RWPE2 (cell line): ENCODE measurements at regions not wholly inside any gene's neighbourhood (a gene's known extent, or its start where the extent isn't known, plus 50 kb on each side); places are given as distances from the start of the nearest gene placed in this dataset.

Experiments
- ATAC-seq: fragments of 200-7000 bp; cut with Tn5 transposase; 3 replicates; pipeline ENCODE4 v1.9.1; 2021; ENCODE audit warnings: low read depth
- DNase-seq: peaks from one replicate; pipeline ENCODE4 v3.0.0-alpha.2; 2020; ENCODE audit warnings: low spot score
- H3K27ac ChIP-seq: fragments of 450-650 bp; 2 replicates; pipeline ENCODE4 v1.5.1; 2017; ENCODE audit warnings: mild to moderate bottlenecking; ENCODE audit not compliant: poor library complexity, severe bottlenecking
- H3K27me3 ChIP-seq: fragments of 250-450 bp; sonication (Bioruptor Pico); 2 replicates; pipeline ENCODE4 v1.5.1; 2021; ENCODE audit warnings: mild to moderate bottlenecking, moderate library complexity; ENCODE audit not compliant: insufficient read depth, poor library complexity, severe bottlenecking
- H3K36me3 ChIP-seq: fragments of 250-450 bp; sonication (Bioruptor Pico); 2 replicates; pipeline ENCODE4 v1.5.1; 2020; ENCODE audit warnings: low read depth, mild to moderate bottlenecking, moderate library complexity
- H3K4me1 ChIP-seq: fragments of 250-450 bp; sonication (Bioruptor Pico); 2 replicates; pipeline ENCODE4 v1.5.1; 2021; ENCODE audit warnings: mild to moderate bottlenecking, moderate library complexity; ENCODE audit not compliant: insufficient read depth, poor library complexity, severe bottlenecking
- H3K4me3 ChIP-seq: fragments of 250-450 bp; sonication (Bioruptor Pico); 2 replicates; pipeline ENCODE4 v1.5.1; 2021; ENCODE audit warnings: mild to moderate bottlenecking, moderate library complexity; ENCODE audit not compliant: severe bottlenecking
- H3K9me3 ChIP-seq: fragments of 250-450 bp; sonication (Bioruptor Pico); 2 replicates; pipeline ENCODE4 v1.5.1; 2021; ENCODE audit warnings: mild to moderate bottlenecking, moderate library complexity; ENCODE audit not compliant: severe bottlenecking
- TF ChIP-seq, protein P1 (sequence below): fragments of 450-650 bp; IDR thresholded peaks from one replicate; pipeline ENCODE4 v1.5.1; 2017; ENCODE audit warnings: mild to moderate bottlenecking, moderate library complexity; ENCODE audit not compliant: poor library complexity, severe bottlenecking

- TF ChIP-seq, protein P1, sequence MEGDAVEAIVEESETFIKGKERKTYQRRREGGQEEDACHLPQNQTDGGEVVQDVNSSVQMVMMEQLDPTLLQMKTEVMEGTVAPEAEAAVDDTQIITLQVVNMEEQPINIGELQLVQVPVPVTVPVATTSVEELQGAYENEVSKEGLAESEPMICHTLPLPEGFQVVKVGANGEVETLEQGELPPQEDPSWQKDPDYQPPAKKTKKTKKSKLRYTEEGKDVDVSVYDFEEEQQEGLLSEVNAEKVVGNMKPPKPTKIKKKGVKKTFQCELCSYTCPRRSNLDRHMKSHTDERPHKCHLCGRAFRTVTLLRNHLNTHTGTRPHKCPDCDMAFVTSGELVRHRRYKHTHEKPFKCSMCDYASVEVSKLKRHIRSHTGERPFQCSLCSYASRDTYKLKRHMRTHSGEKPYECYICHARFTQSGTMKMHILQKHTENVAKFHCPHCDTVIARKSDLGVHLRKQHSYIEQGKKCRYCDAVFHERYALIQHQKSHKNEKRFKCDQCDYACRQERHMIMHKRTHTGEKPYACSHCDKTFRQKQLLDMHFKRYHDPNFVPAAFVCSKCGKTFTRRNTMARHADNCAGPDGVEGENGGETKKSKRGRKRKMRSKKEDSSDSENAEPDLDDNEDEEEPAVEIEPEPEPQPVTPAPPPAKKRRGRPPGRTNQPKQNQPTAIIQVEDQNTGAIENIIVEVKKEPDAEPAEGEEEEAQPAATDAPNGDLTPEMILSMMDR: no peak
- no peak for ATAC-seq
- Histone ChIP-seq H3K4me1 (no peaks in the 10 kb centered on the region), H3K4me3 (no peak overlapping the region), H3K9me3 (no peaks in the 10 kb centered on the region), H3K27ac (no peak overlapping the region), H3K27me3 (no peaks in the 10 kb centered on the region), H3K36me3 (no peaks in the 10 kb centered on the region)
- no peak for DNase-seq
Observed at GRCh38 chr4:95985051-95985450, 145.2 kb downstream of the PDHA2 start.

- H3K27ac ChIP-seq: no peak overlapping the region
- no peaks in the 10 kb centered on the region for H3K36me3 ChIP-seq
- H3K9me3 ChIP-seq: no peaks in the 10 kb centered on the region
- ATAC-seq: no peak
- TF ChIP-seq, protein P1: no peak
- no peaks in the 10 kb centered on the region for H3K4me1 ChIP-seq
- H3K27me3 ChIP-seq: no peaks in the 10 kb centered on the region
- H3K4me3 ChIP-seq: no peak overlapping the region
- DNase-seq: no peak
Observed at GRCh38 chr4:95985791-95986550, 146.1 kb downstream of the PDHA2 start.

DNA sequence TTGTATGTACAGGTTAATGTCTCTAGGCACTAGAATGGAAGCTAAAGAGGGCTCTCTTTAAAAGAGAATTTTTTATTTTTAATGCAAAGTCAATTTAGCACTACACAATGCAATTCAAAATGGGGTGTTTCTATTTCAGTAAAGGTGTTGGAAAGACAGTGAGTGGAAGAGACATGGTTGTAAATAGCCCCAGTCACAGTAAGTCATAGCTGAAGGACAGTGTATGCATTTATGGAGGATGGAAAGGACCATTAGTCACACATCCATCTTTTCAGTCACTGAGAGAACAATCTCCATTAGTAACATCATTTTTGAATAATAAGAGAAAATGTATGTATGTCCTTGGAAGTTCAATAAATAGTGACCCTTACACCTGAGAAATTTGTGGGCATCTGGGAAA is 148.0 kb downstream of the PDHA2 start:
- no peak for DNase-seq
- Histone ChIP-seq H3K9me3 (no peaks in the 10 kb centered on the region), H3K27ac (no peak overlapping the region), H3K4me3 (no peak overlapping the region), H3K27me3 (no peaks in the 10 kb centered on the region), H3K36me3 (no peaks in the 10 kb centered on the region), H3K4me1 (no peaks in the 10 kb centered on the region)
- TF ChIP-seq, protein P1: no peak
- no peak for ATAC-seq

DNA sequence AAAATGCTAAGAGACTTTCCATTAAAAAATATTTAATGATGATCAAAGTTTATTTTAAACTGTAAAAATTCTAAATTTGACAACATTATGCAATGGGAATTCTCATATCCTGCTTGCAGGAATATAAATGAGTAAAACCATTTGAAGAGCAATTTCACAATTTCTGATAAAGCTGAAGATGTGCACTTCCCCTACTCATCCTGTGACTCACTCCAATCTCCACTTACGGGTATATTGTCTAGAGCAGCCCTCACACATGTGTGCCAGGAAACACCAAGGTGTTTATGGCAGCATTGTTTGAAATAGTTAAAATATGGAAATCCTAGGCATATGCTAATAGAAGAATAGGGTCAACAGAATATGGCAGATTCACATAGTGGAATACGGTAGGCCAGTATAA is 158.4 kb downstream of the PDHA2 start:
- Histone ChIP-seq H3K36me3 (no peaks in the 10 kb centered on the region), H3K27ac (peak overlapping the region; percentile 32), H3K9me3 (no peaks in the 10 kb centered on the region), H3K4me3 (no peak overlapping the region), H3K27me3 (no peaks in the 10 kb centered on the region), H3K4me1 (no peaks in the 10 kb centered on the region)
- peak; percentile 96 for ATAC-seq
- DNase-seq: no peak
- TF ChIP-seq, protein P1: no peak

- no peaks in the 10 kb centered on the region for H3K9me3 ChIP-seq
- no peak for ATAC-seq
- no peak overlapping the region for H3K27ac ChIP-seq
- no peaks in the 10 kb centered on the region for H3K4me1 ChIP-seq
- TF ChIP-seq, protein P1: no peak
- no peaks in the 10 kb centered on the region for H3K27me3 ChIP-seq
- DNase-seq: no peak
- no peaks in the 10 kb centered on the region for H3K36me3 ChIP-seq
- no peak overlapping the region for H3K4me3 ChIP-seq
Observed at GRCh38 chr4:96003951-96004740, 164.3 kb downstream of the PDHA2 start.
